GM12891 (cell line): ENCODE measurements at regions not wholly inside any gene's neighbourhood (a gene's known extent, or its start where the extent isn't known, plus 50 kb on each side); places are given as distances from the start of the nearest gene placed in this dataset.
"Not testable (repeated sequence)": the region's sequence is repeated elsewhere in the genome, so short reads cannot be mapped to it uniquely, and the experiment has no call there.

Source experiments
- DNase-seq: peaks from one replicate; pipeline ENCODE4 v3.0.0; 2011; ENCODE audit warnings: low spot score; ENCODE audit not compliant: insufficient read length
- FAIRE-seq: peaks from 2 replicates; lab custom pipeline; 2011; peaks lifted over from hg19 to GRCh38; lab: Jason Lieb, UNC
- PAX5 ChIP-seq: IDR thresholded peaks from 2 replicates; pipeline ENCODE4 v1.6.1; 2011; ENCODE audit warnings: low read length, moderate library complexity, mild to moderate bottlenecking; ENCODE audit not compliant: insufficient read depth, severe bottlenecking
- POLR2A ChIP-seq: IDR thresholded peaks from 2 replicates; pipeline ENCODE4 v1.6.1; 2011; ENCODE audit warnings: low read depth, low read length, control low read depth
- POLR2AphosphoS5 ChIP-seq: IDR thresholded peaks from 2 replicates; pipeline ENCODE4 v1.6.1; 2011; ENCODE audit warnings: low read depth, low read length, control low read depth
- POU2F2 ChIP-seq: IDR thresholded peaks from 2 replicates; pipeline ENCODE4 v1.6.1; 2011; ENCODE audit warnings: low read depth, mild to moderate bottlenecking, control low read depth, low read length, moderate library complexity
- SPI1 ChIP-seq: IDR thresholded peaks from 2 replicates; pipeline ENCODE4 v1.6.1; 2011; ENCODE audit warnings: low read depth, low read length, control low read depth
- TAF1 ChIP-seq: IDR thresholded peaks from 2 replicates; pipeline ENCODE4 v1.6.1; 2011; ENCODE audit warnings: low read depth, low read length, control low read depth

DNA sequence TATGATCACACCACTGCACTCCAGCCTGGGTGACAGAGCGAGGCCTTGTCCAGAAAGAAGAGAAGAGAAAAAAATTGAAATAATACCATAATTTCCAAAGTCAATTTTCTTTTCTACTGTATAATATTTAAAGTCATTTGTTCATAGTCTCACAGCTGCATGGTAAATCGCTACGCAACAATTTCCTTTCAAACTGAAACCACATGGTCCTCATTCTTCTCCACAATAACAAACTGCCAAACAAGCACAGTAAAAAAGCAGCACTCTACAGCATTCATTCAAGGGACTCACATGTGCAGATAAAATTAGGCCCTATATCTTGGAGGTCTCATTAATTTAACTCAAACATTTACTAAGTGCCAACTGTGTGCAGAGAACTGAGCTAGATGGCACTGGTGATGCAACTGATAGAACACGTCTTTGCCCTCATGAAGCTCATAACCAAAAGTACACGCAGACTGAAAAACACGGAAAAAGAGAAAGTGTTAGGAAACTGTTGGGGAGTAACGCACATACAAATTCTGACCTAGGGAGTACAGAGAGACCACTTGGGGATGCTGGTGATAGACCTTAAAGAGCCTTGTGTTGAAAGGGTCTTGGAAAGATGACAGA lies 68.4 kb upstream of the SRRM3 start:
- TF ChIP-seq POLR2A = no peak
- TF ChIP-seq PAX5 = no peak
- TF ChIP-seq POU2F2 = no peak
- no peak for TF ChIP-seq TAF1
- no peak for TF ChIP-seq POLR2AphosphoS5
- no peak for TF ChIP-seq SPI1
- FAIRE-seq (no peak), DNase-seq (no peak)

- FAIRE-seq = no peak
- DNase-seq = no peak
- TF ChIP-seq PAX5 = no peak
- no peak for TF ChIP-seq POLR2AphosphoS5
- TF ChIP-seq POLR2A = no peak
- TF ChIP-seq POU2F2 = no peak
- no peak for TF ChIP-seq TAF1
- TF ChIP-seq SPI1 = peak; percentile 76
These were observed 67.9 kb upstream of the SRRM3 start for GRCh38 chr7:76133839-76134238.

- not testable (repeated sequence) for DNase-seq
These were observed 66.4 kb upstream of the SRRM3 start for GRCh38 chr7:76135263-76135662.

DNA sequence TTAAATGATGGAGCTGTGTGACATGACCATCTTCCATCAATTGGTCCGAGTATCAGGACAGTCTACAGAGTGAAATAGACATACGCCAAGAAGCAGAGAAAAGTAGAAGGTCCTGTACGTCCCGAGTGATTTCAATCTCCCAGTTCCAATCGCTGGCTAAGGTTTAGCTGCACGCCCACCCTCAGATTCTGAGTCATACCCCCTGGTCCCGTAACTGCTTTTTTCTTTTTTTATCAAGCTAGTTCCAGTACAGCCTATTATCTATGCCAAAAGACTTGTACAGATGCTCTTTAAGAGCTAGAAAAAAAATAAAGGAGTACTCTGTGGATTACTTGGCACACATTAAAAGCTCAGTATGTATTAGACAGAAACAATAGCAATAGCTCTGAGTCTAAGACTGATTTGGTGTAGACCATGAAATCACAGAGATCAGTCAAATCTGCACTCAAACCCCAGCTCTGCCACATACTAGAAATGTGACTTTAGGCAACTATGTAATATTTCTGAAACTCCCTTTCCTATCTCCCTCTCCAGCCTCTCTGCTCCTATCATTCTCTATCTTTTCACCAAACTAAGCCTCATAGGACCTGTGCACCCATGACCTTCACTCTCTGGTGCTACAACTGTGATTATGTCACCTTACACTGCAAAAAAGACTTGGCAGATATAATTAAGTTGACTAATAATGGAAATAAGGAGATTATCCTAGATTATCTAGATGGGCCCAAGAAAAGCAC lies 63.0 kb upstream of the SRRM3 start:
- FAIRE-seq, DNase-seq: not testable (repeated sequence)

More at GRCh38 chr7:76135263-76135662, 66.4 kb upstream of the SRRM3 start:
- not testable (repeated sequence) for FAIRE-seq

GRCh38 chr7:76139670-76140069 lies 62.0 kb upstream of the SRRM3 start:
- DNase-seq = no peak
- FAIRE-seq = no peak
- TF ChIP-seq POLR2AphosphoS5 (no peak), POLR2A (no peak), POU2F2 (no peak), TAF1 (no peak), PAX5 (no peak), SPI1 (no peak)

DNA sequence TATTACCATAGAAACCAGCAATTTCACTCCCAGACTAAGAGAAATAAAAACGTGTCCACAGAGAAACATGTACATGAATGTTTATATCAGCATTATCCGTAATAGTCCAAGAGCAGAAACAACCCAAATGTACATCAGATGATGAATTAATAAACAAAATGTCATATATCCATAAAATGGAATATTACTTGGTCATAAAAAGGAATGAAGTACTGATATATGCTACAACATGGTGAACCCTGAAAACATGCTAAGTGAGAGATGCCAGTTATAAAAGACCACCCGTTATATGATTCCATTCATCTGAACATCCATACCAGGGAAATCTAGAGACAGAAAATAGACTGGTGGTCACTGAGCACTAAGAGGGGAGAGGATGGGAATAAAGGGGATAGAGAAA lies 61.4 kb upstream of the SRRM3 start:
- not testable (repeated sequence) for FAIRE-seq, DNase-seq

DNA sequence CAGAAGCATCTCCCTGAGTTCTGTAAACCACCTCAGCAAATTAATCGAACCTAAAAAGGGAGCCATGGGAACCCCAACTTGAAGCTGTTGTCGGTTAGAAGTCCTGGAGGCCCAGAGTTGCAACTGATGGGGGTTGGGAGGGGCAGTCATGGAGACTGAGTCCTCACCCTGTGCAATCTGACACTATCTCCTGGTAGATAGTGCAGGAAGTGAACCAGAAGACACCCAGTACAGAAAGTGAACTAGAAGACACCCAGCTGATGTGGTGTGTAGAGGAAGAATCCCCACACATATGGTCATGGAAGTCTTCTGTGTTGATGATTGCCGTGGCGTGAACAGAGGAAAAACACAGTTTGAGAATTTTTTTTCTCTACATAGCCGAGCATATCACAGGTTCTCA lies 58.8 kb upstream of the SRRM3 start:
- DNase-seq (no peak), FAIRE-seq (no peak)
- TF ChIP-seq POLR2AphosphoS5 = no peak
- no peak for TF ChIP-seq PAX5
- no peak for TF ChIP-seq TAF1
- TF ChIP-seq SPI1 = no peak
- no peak for TF ChIP-seq POLR2A
- TF ChIP-seq POU2F2 = no peak

DNA sequence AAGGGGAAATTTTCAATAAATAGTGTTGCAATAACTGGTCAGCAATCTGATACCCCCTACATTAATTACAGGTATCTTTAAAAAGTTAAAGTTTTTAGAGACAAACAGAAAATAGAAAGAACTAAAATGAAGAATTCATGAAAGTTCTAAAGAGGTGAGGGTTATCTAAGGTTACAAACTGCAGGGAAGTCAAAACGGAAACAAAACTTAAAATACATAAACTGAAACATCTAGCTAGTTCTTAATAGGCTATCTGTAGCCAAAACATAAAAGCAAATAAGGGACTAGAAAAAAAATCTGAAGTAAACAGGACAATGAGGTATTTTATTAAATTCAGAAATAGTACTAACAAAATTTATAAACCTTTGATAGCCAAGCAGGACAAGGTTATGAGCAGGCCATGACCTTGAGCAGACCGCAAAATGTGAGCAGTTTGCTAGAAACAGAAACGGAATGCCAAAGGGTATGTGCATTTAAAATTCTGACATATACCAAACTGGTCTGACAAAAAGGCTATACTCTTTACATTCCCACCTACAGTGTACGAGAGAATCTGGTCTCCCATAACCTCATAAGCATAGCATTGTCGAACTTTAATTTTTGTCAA lies 56.9 kb upstream of the SRRM3 start:
- not testable (repeated sequence) for FAIRE-seq, DNase-seq

DNA sequence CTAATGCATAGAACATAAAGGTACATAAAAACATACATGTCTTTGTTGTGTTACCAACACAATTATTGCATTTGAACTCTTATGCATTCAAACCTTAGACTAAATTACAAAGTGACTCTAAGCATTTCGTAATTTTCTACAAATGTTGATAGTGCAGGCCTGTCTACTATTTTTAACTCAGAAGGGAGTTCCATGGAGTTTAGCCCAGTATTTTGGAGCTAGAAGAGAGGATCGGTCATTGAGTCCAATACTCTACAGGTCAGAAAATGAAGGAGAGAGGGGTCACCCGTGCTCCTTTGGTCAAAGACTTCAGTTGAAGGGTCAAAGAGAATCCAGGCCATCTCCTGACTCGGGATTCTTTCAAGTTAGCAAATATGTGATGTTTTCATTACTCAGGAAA lies 55.3 kb upstream of the SRRM3 start:
- no peak for DNase-seq
- TF ChIP-seq TAF1 (no peak), PAX5 (no peak), POU2F2 (no peak), POLR2A (no peak), POLR2AphosphoS5 (no peak), SPI1 (no peak)
- FAIRE-seq = no peak

GRCh38 chr7:76148947-76149346 lies 52.7 kb upstream of the SRRM3 start:
- FAIRE-seq, DNase-seq: not testable (repeated sequence)
